Gastrocnemius medialis (tissue), 4 donors: ENCODE measurements at regions not wholly inside any gene's neighbourhood (a gene's known extent, or its start where the extent isn't known, plus 50 kb on each side); places are given as distances from the start of the nearest gene placed in this dataset.
"Not testable (repeated sequence)": the region's sequence is repeated elsewhere in the genome, so short reads cannot be mapped to it uniquely, and the experiment has no call there.

Source experiments
- ATAC-seq, 2 donors: fragments of 150-250 bp; one replicate each; pipeline ENCODE4 v1.9.1; 2016
- DNase-seq, 2 donors: peaks; one replicate each; pipeline ENCODE4 v3.0.0-alpha.2; 2019
- H3K27ac ChIP-seq, 4 donors: fragments of 200-600 bp; sonication (generic); 1 replicate in 1 of 4; 2 replicates in 3 of 4; pipeline ENCODE4 v1.5.1; 2016 to 2018; ENCODE audit warnings: mild to moderate bottlenecking in 2 of 4, moderate library complexity in 1 of 4
- H3K27me3 ChIP-seq, 3 donors: fragments of 200-600 bp; sonication (generic) in 2 of 3; 1 replicate in 1 of 3; 2 replicates in 2 of 3; pipeline versions ENCODE4 v1.5.1 to v1.6.0; 2016 to 2019; ENCODE audit warnings: mild to moderate bottlenecking in 1 of 3, moderate library complexity in 1 of 3
- H3K36me3 ChIP-seq, 2 donors: fragments of 200-600 bp; sonication (generic) in 1 of 2; one replicate each; pipeline ENCODE4 v1.5.1; 2017 to 2018
- H3K4me1 ChIP-seq, 2 donors: fragments of 200-600 bp; sonication (generic) in 1 of 2; one replicate each; pipeline ENCODE4 v1.5.1; 2016 to 2017; ENCODE audit warnings: mild to moderate bottlenecking in 2 of 2
- H3K4me3 ChIP-seq, 4 donors: fragments of 200-600 bp; sonication (generic) in 3 of 4; 1 replicate in 1 of 4; 2 replicates in 3 of 4; pipeline ENCODE4 v1.5.1; 2016 to 2019; ENCODE audit warnings: mild to moderate bottlenecking in 2 of 4
- H3K9me3 ChIP-seq, 3 donors: fragments of 200-600 bp; sonication (generic) in 2 of 3; 1 replicate in 1 of 3; 2 replicates in 2 of 3; pipeline ENCODE4 v1.5.1; 2016 to 2019
- POLR2A ChIP-seq, 2 donors: fragments of 450-650 bp; IDR thresholded peaks; one replicate each; pipeline ENCODE4 v1.6.1; 2017; ENCODE audit warnings: antibody characterized with exemption in 2 of 2, mild to moderate bottlenecking in 2 of 2, moderate library complexity in 2 of 2
- in situ Hi-C, 4 donors: fragments of 200-750 bp; cut with MboI; loops; one replicate each; pipeline versions ENCODE4 v1.15.0 to v1.8.0; 2017; ENCODE audit warnings: low sequenced_read_pairs in 4 of 4
- intact Hi-C: fragments of 100-400 bp; cut with DNase I; formaldehyde crosslinking; loops from one replicate; pipeline ENCODE4 v1.15.1; 2023; ENCODE audit warnings: low total_unique reads
- TF ChIP-seq, protein P1 (sequence below), 5 experiments: fragments of 450-650 bp in 3 of 5; fragments of 200-600 bp in 2 of 5; sonication (generic) in 2 of 5; IDR thresholded peaks in 4 of 5; conservative IDR thresholded peaks in 1 of 5; 1 replicate in 4 of 5; 2 replicates in 1 of 5; pipeline ENCODE4 v1.5.1; 2016 to 2019; ENCODE audit warnings: antibody characterized with exemption in 5 of 5, mild to moderate bottlenecking in 3 of 5, moderate library complexity in 3 of 5

DNA sequence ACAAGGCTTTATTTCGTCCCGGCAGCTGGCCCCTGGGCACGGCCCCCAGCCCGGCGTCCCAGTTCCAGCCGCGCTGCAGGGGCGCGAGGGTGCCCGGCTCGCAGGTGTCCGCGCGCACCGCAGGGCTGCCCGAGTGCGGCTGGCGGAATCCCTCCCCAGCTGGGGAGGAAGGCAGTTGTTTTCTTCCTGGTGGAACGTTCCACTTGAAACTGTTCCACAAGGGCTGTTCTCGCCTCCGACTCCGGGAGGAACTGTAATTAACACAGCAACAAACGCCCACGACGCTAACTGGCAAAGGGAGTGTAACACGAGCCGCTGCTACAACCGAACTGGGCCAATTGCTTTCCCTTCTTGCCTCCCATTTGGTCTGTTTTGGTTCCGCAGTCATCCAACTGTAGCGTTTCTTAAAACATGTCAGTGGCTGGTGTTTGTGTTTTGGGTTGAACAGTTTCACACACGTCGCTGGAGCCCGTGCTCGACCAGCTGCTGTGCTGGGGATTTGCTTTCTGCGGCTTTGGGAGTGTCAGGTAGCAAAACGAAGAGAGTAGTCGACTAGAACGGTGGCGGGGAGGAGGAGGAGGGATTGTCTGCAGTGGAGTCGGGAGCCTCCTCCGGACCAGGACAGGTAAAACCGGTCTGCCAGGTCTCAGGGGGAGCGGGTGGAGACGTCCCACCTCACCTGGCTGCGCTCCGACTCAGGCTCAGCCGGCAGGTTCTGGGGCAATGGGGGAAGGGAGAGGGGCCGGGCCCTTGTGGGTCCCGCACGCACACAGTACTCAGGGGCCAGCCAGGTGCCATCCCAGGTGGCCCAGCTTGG is 131.6 kb upstream of the NIPBL start:
- Histone ChIP-seq H3K4me1 (peaks cover 8 to 16% of the 10 kb centered on the region in 2 donors), H3K9me3 (no peaks in the 10 kb centered on the region), H3K27ac (peak overlapping the region; percentile 55 to 74 (median 66)), H3K36me3 (no peaks in the 10 kb centered on the region), H3K4me3 (peak overlapping the region; percentile 57 to 68 (median 66)), H3K27me3 (no peaks in the 10 kb centered on the region)
- TF ChIP-seq POLR2A (IDR thresholded peaks at IDR 0.05) = no peak
- TF ChIP-seq, protein P1, sequence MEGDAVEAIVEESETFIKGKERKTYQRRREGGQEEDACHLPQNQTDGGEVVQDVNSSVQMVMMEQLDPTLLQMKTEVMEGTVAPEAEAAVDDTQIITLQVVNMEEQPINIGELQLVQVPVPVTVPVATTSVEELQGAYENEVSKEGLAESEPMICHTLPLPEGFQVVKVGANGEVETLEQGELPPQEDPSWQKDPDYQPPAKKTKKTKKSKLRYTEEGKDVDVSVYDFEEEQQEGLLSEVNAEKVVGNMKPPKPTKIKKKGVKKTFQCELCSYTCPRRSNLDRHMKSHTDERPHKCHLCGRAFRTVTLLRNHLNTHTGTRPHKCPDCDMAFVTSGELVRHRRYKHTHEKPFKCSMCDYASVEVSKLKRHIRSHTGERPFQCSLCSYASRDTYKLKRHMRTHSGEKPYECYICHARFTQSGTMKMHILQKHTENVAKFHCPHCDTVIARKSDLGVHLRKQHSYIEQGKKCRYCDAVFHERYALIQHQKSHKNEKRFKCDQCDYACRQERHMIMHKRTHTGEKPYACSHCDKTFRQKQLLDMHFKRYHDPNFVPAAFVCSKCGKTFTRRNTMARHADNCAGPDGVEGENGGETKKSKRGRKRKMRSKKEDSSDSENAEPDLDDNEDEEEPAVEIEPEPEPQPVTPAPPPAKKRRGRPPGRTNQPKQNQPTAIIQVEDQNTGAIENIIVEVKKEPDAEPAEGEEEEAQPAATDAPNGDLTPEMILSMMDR (IDR thresholded peaks at IDR 0.05 in 4 of 5, conservative IDR thresholded peaks at IDR 0.05 in 1 of 5) = peak in 2 of 5 experiments; percentile 14 to 53
- intact Hi-C loops (loop anchor here (2.0 to 10.0 kb wide), 3 partner anchors 126 to 260 kb away; no protein-coding TSS in a partner anchor), in situ Hi-C loops (loop anchor here (5.0 to 25.0 kb wide), 5 partner anchors 117 to 267 kb away; no protein-coding TSS in a partner anchor)
- peak; percentile 8 to 16 for DNase-seq
- ATAC-seq = peak; percentile 79 to 84

DNA sequence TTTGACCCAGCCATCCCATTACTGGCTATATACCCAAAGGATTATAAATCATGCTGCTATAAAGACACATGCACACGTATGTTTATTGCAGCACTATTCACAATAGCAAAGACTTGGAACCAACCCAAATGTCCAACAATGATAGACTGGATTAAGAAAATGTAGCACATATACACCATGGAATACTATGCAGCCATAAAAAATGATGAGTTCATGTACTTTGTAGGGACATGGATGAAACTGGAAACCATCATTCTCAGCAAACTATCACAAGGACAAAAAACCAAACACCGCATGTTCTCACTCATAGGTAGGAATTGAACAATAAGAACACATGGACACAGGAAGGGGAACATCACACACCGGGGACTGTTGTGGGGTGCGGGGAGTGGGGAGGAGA is 128.8 kb upstream of the NIPBL start:
- not testable (repeated sequence) for H3K27ac ChIP-seq, DNase-seq, H3K27me3 ChIP-seq, H3K36me3 ChIP-seq, ATAC-seq, H3K9me3 ChIP-seq, H3K4me3 ChIP-seq
- H3K4me1 ChIP-seq = peaks cover 8 to 16% of the 10 kb centered on the region in 2 donors
- intact Hi-C loops (loop anchor here (10.0 kb wide), 1 partner anchor 257 kb away; no protein-coding TSS in a partner anchor), in situ Hi-C loops (loop anchor here (10.0 to 25.0 kb wide), 4 partner anchors 115 to 265 kb away; no protein-coding TSS in a partner anchor)

DNA sequence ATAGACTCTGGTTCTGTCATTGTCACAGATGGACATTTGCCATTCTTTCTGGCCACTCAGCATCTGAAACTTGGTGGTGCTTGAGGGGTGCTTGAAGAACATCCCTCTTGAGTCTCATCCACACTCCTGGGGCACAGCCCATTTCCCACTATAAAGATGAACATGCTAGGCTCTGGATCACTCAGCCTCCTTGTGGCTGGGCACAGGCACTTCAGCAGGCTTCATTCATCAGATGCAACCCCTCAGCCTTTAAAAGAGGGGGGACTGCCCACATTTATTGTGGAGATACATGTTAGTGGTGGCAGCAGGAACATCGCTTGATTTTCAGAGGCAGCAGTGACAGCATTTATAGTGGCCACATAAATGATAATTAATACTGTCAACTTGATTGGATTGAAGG is 124.7 kb upstream of the NIPBL start:
- Histone ChIP-seq H3K9me3 (no peaks in the 10 kb centered on the region), H3K36me3 (no peaks in the 10 kb centered on the region), H3K4me1 (no peaks in the 10 kb centered on the region), H3K27ac (no peak overlapping the region), H3K4me3 (no peak overlapping the region), H3K27me3 (no peaks in the 10 kb centered on the region)
- DNase-seq (no peak), ATAC-seq (no peak)
- intact Hi-C loops (no loop called here), in situ Hi-C loops (no loop called here)
- TF ChIP-seq, protein P1 (IDR thresholded peaks at IDR 0.05 in 4 of 5, conservative IDR thresholded peaks at IDR 0.05 in 1 of 5) = no peak
- no peak for TF ChIP-seq POLR2A (IDR thresholded peaks at IDR 0.05)

- Histone ChIP-seq H3K9me3 (no peaks in the 10 kb centered on the region), H3K4me1 (no peaks in the 10 kb centered on the region), H3K36me3 (no peaks in the 10 kb centered on the region), H3K27me3 (no peaks in the 10 kb centered on the region), H3K4me3 (no peak overlapping the region), H3K27ac (no peak overlapping the region)
- no peak for DNase-seq
- ATAC-seq = no peak
- no peak for TF ChIP-seq POLR2A (IDR thresholded peaks at IDR 0.05)
- TF ChIP-seq, protein P1 (IDR thresholded peaks at IDR 0.05 in 4 of 5, conservative IDR thresholded peaks at IDR 0.05 in 1 of 5) = no peak
- in situ Hi-C loops (no loop called here), intact Hi-C loops (no loop called here)
Measured at GRCh38 chr5:36755342-36755741, 121.2 kb upstream of the NIPBL start.

DNA sequence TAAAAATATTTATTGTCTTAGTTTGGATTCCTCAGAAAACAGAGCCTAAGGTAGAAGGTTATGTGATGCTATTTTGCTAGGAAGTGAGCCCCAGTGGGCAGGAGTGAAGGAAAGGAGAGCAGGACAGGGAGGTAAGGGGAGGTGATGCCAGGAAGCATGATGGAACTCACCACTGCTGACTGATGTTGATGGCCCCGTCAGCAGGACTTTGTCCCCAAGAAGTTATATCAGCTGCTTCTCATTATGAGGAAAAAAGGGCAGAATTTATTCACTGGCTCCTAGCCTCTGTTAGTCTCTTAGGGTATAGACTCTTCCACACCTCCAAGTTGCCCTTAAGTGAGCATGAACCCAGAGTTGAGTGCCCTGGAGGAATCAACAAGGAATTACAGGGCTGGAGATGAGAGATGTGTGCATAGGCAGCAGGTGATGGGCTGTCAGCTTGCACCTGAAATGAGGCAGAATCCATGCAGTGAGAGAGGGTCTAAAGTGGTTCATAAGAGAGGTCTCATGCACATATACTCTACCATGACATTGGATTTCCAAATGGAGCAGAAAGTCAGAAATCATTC is 120.6 kb upstream of the NIPBL start:
- in situ Hi-C loops = no loop called here
- no peaks in the 10 kb centered on the region for H3K4me1 ChIP-seq
- no peak overlapping the region for H3K27ac ChIP-seq
- H3K9me3 ChIP-seq = no peaks in the 10 kb centered on the region
- H3K4me3 ChIP-seq = no peak overlapping the region
- H3K27me3 ChIP-seq = no peaks in the 10 kb centered on the region
- ATAC-seq (no peak), DNase-seq (no peak)
- no peaks in the 10 kb centered on the region for H3K36me3 ChIP-seq
- intact Hi-C loops = no loop called here
- TF ChIP-seq, protein P1 (IDR thresholded peaks at IDR 0.05 in 4 of 5, conservative IDR thresholded peaks at IDR 0.05 in 1 of 5) = no peak
- no peak for TF ChIP-seq POLR2A (IDR thresholded peaks at IDR 0.05)
